A549 (cell line): ENCODE measurements at regions not wholly inside any gene's neighbourhood (a gene's known extent, or its start where the extent isn't known, plus 50 kb on each side); places are given as distances from the start of the nearest gene placed in this dataset.

Source experiments
- ATAC-seq, 2 experiments: fragments of 200-7000 bp in 1 of 2; fragments of >200 bp in 1 of 2; cut with Nextera tagmentation in 1 of 2; cut with Tn5 transposase in 1 of 2; 3 replicates each; pipeline versions ENCODE4 v1.8.0 to v1.9.1; 2018 to 2020; ENCODE audit warnings: mild to moderate bottlenecking in 1 of 2, moderate library complexity in 1 of 2
- CTCF ChIA-PET: fragments of 300-600 bp; sonication (Branson Sonifier 250); formaldehyde crosslinking; extraction: SDS; loops from one replicate; lab custom pipeline; 2021; ENCODE audit warnings: antibody characterized with exemption, inconsistent platforms; lab: Yijun Ruan, JAX
- POLR2A ChIA-PET: fragments of 350-600 bp; formaldehyde crosslinking; extraction: SDS; loops from one replicate; lab custom pipeline; 2021; ENCODE audit warnings: antibody characterized with exemption, inconsistent platforms; lab: Yijun Ruan, JAX
- DNase-seq, 2 experiments: peaks; one replicate each; pipeline versions ENCODE4 v3.0.0 to v3.0.0-alpha.2; 2011 to 2016; ENCODE audit warnings: low read depth in 1 of 2, low spot score in 1 of 2
- FAIRE-seq: peaks from 2 replicates; lab custom pipeline; 2011; peaks lifted over from hg19 to GRCh38; lab: Jason Lieb, UNC
- H3K27ac ChIP-seq, 2 experiments: fragments of >200 bp; sonication (Bioruptor Twin); formaldehyde crosslinking; 3 replicates each; pipeline ENCODE4 v1.5.1; 2016 to 2017
- H3K4me1 ChIP-seq: fragments of >200 bp; sonication (Bioruptor Twin); formaldehyde crosslinking; 3 replicates; pipeline ENCODE4 v1.6.1; 2016
- H3K4me2 ChIP-seq: fragments of >200 bp; sonication (Bioruptor Twin); formaldehyde crosslinking; 3 replicates; pipeline ENCODE4 v1.6.1; 2016
- H3K4me3 ChIP-seq: fragments of >200 bp; sonication (Bioruptor Twin); formaldehyde crosslinking; 3 replicates; pipeline ENCODE4 v1.5.1; 2016
- H3K9me3 ChIP-seq: fragments of >200 bp; sonication (Bioruptor Twin); formaldehyde crosslinking; 3 replicates; pipeline ENCODE4 v1.6.1; 2016
- CBX2 ChIP-seq: fragments of 200-600 bp; sonication (generic); IDR thresholded peaks from 2 replicates; pipeline ENCODE4 v1.6.1; 2016; ENCODE audit warnings: low read depth, mild to moderate bottlenecking, borderline replicate concordance
- CHD4 ChIP-seq: fragments of 200-600 bp; sonication (generic); IDR thresholded peaks from 2 replicates; pipeline ENCODE4 v1.6.1; 2016; ENCODE audit warnings: antibody characterized with exemption, mild to moderate bottlenecking, borderline replicate concordance
- ELK1 ChIP-seq: fragments of 150-350 bp; IDR thresholded peaks from 2 replicates; pipeline ENCODE4 v1.6.1; 2014; ENCODE audit warnings: low read depth, mild to moderate bottlenecking, low read length
- EP300 ChIP-seq, 2 experiments: fragments of >200 bp; sonication (Bioruptor Twin); formaldehyde crosslinking; IDR thresholded peaks; 2 replicates in 1 of 2; 3 replicates in 1 of 2; pipeline ENCODE4 v1.6.1; 2016 to 2017
- HDAC2 ChIP-seq: fragments of 200-600 bp; sonication (generic); IDR thresholded peaks from 2 replicates; pipeline ENCODE4 v1.6.1; 2016
- HES2 ChIP-seq: fragments of >200 bp; sonication (Bioruptor Twin); formaldehyde crosslinking; IDR thresholded peaks from 2 replicates; pipeline ENCODE4 v1.6.1; 2016
- HOXA7 ChIP-seq: fragments of 250-450 bp; sonication (Bioruptor Pico); IDR thresholded peaks from 2 replicates; pipeline ENCODE4 v1.5.0; 2020; ENCODE audit warnings: mild to moderate bottlenecking, moderate library complexity
- HOXB5 ChIP-seq: fragments of 250-450 bp; sonication (Bioruptor Pico); IDR thresholded peaks from 2 replicates; pipeline ENCODE4 v1.5.0; 2020; ENCODE audit warnings: mild to moderate bottlenecking, moderate library complexity
- KDM1A ChIP-seq: fragments of 200-600 bp; sonication (generic); IDR thresholded peaks from 2 replicates; pipeline ENCODE4 v1.6.1; 2016; ENCODE audit warnings: low read depth, mild to moderate bottlenecking
- MAZ ChIP-seq: fragments of 150-350 bp; IDR thresholded peaks from 2 replicates; pipeline ENCODE4 v1.6.1; 2014; ENCODE audit warnings: antibody characterized with exemption, low read depth, low read length, borderline replicate concordance
- MYC ChIP-seq: IDR thresholded peaks from 2 replicates; pipeline ENCODE4 v1.6.1; 2012; ENCODE audit warnings: mild to moderate bottlenecking, inconsistent platforms, low read length, improper control_type of control experiment, borderline replicate concordance
- PHF8 ChIP-seq: fragments of 200-600 bp; sonication (generic); IDR thresholded peaks from 2 replicates; pipeline ENCODE4 v1.6.1; 2016; ENCODE audit warnings: low read depth, mild to moderate bottlenecking, antibody characterized with exemption, moderate library complexity, borderline replicate concordance
- POLR2A ChIP-seq: IDR thresholded peaks from 2 replicates; pipeline ENCODE4 v1.6.1; 2012; ENCODE audit warnings: mild to moderate bottlenecking, low read length
- REST ChIP-seq: fragments of 200-600 bp; sonication (generic); IDR thresholded peaks from 2 replicates; pipeline ENCODE4 v1.6.1; 2016; ENCODE audit warnings: antibody characterized with exemption, mild to moderate bottlenecking, moderate library complexity
- SREBF2 ChIP-seq: fragments of 450-650 bp; IDR thresholded peaks from 2 replicates; pipeline ENCODE4 v1.6.1; 2014; ENCODE audit warnings: mild to moderate bottlenecking, moderate library complexity
- ZC3H11A ChIP-seq: fragments of 450-650 bp; IDR thresholded peaks from 2 replicates; pipeline ENCODE4 v1.6.1; 2014; ENCODE audit warnings: antibody characterized with exemption, mild to moderate bottlenecking
- ZFP36 ChIP-seq: fragments of 450-650 bp; IDR thresholded peaks from 2 replicates; pipeline ENCODE4 v1.6.1; 2014; ENCODE audit warnings: borderline replicate concordance; ENCODE audit not compliant: partially characterized antibody
- WGBS: methylation state at CpG from one replicate; pipeline ENCODE4 v1.1.6; 2017; ENCODE audit errors: missing lambda C conversion rate; 5-methylcytosine and 5-hydroxymethylcytosine counted together
- TF ChIP-seq, protein P1 (sequence below): fragments of 250-450 bp; sonication (Bioruptor Pico); IDR thresholded peaks from 2 replicates; pipeline ENCODE4 v1.5.0; 2021; ENCODE audit warnings: mild to moderate bottlenecking, moderate library complexity, borderline replicate concordance
- TF ChIP-seq, protein P2 (sequence below): IDR thresholded peaks from 2 replicates; pipeline ENCODE4 v1.6.1; 2012
- TF ChIP-seq, protein P3 (sequence below): fragments of 450-650 bp; IDR thresholded peaks from 2 replicates; pipeline ENCODE4 v1.6.1; 2014; ENCODE audit warnings: antibody characterized with exemption

GRCh38 chr5:54704333-54704732 lies 186.8 kb downstream of the SNX18 start:
- 15% methylated on average over 1 of the region's 1 CpG for WGBS
- DNase-seq (no peak), FAIRE-seq (no peak), ATAC-seq (no peak)
- no peak overlapping the region for H3K4me2 ChIP-seq
- no peak overlapping the region for H3K27ac ChIP-seq
- no peak overlapping the region for H3K4me3 ChIP-seq
- H3K4me1 ChIP-seq: peaks cover 9% of the 10 kb centered on the region; the same call in 1 of the 3 replicates
- TF ChIP-seq HOXA7 (no peak), MAZ (no peak), MYC (no peak), ZC3H11A (no peak), REST (no peak), HDAC2 (no peak), HES2 (no peak), CHD4 (no peak), KDM1A (no peak)
- TF ChIP-seq, protein P1, sequence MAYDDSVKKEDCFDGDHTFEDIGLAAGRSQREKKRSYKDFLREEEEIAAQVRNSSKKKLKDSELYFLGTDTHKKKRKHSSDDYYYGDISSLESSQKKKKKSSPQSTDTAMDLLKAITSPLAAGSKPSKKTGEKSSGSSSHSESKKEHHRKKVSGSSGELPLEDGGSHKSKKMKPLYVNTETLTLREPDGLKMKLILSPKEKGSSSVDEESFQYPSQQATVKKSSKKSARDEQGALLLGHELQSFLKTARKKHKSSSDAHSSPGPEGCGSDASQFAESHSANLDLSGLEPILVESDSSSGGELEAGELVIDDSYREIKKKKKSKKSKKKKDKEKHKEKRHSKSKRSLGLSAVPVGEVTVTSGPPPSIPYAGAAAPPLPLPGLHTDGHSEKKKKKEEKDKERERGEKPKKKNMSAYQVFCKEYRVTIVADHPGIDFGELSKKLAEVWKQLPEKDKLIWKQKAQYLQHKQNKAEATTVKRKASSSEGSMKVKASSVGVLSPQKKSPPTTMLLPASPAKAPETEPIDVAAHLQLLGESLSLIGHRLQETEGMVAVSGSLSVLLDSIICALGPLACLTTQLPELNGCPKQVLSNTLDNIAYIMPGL (CRISPR knock-in tag): no peak
- CTCF ChIA-PET: interaction anchor here (0.6 to 1.6 kb wide), 3 partner anchors 63 to 187 kb away, joined by 3 to 6 read pairs (median 3); partner anchors contain the start of gene SNX18
- no peaks in the 10 kb centered on the region for H3K9me3 ChIP-seq
- POLR2A ChIA-PET: no interaction called here

DNA sequence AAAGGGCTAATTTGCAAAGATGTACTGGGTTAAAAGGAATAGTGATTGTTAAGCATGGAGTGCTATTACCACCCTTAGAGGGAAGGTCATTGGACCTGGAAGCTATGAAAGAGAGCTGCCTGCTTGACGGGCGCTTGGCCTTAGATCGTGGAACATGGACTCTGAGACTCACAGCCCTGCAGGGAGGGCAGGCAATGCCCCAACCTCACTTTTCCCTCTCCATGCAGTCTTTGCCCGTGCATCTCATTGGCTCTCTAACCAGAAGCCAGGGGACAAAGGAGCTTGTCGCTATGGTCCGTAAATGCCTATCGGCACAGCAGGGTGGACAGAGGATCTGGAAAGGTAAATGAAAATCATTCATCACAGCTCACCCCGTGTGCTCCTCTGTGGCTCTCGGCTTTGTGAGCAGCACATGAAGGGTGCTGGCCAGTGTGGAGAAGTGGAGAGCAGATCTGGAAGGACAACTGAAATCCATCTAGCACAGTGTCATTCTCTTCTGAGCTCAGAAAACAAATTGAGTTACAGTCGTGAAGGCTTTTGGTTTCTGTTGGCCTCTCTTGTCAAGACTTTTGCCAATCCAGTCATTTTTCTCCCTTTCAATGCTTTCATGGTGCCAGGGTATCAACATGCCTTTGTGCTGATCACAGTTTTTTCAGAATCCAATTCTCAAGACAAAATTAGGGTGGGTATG lies 186.2 kb downstream of the SNX18 start:
- TF ChIP-seq REST (no peak), CBX2 (no peak), CHD4 (no peak), ELK1 (no peak), ZFP36 (no peak), EP300 (IDR thresholded peaks at IDR 0.05) (no peak), PHF8 (no peak), HOXB5 (no peak), POLR2A (no peak), SREBF2 (no peak)
- TF ChIP-seq, protein P2, sequence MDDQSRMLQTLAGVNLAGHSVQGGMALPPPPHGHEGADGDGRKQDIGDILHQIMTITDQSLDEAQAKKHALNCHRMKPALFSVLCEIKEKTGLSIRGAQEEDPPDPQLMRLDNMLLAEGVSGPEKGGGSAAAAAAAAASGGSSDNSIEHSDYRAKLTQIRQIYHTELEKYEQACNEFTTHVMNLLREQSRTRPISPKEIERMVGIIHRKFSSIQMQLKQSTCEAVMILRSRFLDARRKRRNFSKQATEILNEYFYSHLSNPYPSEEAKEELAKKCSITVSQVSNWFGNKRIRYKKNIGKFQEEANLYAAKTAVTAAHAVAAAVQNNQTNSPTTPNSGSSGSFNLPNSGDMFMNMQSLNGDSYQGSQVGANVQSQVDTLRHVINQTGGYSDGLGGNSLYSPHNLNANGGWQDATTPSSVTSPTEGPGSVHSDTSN: no peak
- TF ChIP-seq, protein P3, sequence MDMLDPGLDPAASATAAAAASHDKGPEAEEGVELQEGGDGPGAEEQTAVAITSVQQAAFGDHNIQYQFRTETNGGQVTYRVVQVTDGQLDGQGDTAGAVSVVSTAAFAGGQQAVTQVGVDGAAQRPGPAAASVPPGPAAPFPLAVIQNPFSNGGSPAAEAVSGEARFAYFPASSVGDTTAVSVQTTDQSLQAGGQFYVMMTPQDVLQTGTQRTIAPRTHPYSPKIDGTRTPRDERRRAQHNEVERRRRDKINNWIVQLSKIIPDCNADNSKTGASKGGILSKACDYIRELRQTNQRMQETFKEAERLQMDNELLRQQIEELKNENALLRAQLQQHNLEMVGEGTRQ: no peak
- no peak overlapping the region for H3K4me3 ChIP-seq
- 51% methylated on average over 7 of the region's 10 CpGs for WGBS
- H3K9me3 ChIP-seq: no peaks in the 10 kb centered on the region
- ChIA-PET POLR2A (no interaction called here), CTCF (interaction anchor here (0.6 to 1.6 kb wide), 3 partner anchors 63 to 186 kb away, joined by 3 to 6 read pairs (median 3); partner anchors contain the start of gene SNX18)
- FAIRE-seq (no peak), ATAC-seq (no peak), DNase-seq (no peak)
- peaks cover 9% of the 10 kb centered on the region; the same call in 1 of the 3 replicates for H3K4me1 ChIP-seq
- no peak overlapping the region for H3K27ac ChIP-seq
- H3K4me2 ChIP-seq: no peak overlapping the region
